SKM-1 (cell line): ENCODE measurements at regions not wholly inside any gene's neighbourhood (a gene's known extent, or its start where the extent isn't known, plus 50 kb on each side); places are given as distances from the start of the nearest gene placed in this dataset.
A peak's percentile ranks its signal among the peaks of the same experiment; 100 is the strongest.
"Not testable (repeated sequence)": the region's sequence is repeated elsewhere in the genome, so short reads cannot be mapped to it uniquely, and the experiment has no call there.

Source experiments
- DNase-seq: peaks from one replicate; lab custom pipeline; 2025; ENCODE audit not compliant: unreplicated experiment; lab: John Stamatoyannopoulos, UW

- no peak for DNase-seq
Observed at GRCh38 chr7:15057272-15057671, 154.7 kb upstream of the DGKB start.

- DNase-seq: not testable (repeated sequence)
Observed at GRCh38 chr7:15054304-15054703, 151.8 kb upstream of the DGKB start.

- no peak for DNase-seq
Observed at GRCh38 chr7:15049157-15049556, 146.6 kb upstream of the DGKB start.

GRCh38 chr7:15046861-15047260 is 144.3 kb upstream of the DGKB start:
- DNase-seq: no peak

GRCh38 chr7:15043931-15044330 is 141.4 kb upstream of the DGKB start:
- no peak for DNase-seq

GRCh38 chr7:15042285-15043065 is 139.9 kb upstream of the DGKB start:
- no peak for DNase-seq

- DNase-seq: no peak
Observed at GRCh38 chr7:15041226-15041625, 138.7 kb upstream of the DGKB start.

GRCh38 chr7:15035814-15036213 is 133.3 kb upstream of the DGKB start:
- DNase-seq: no peak

- DNase-seq: no peak
Observed at GRCh38 chr7:15033039-15033438, 130.5 kb upstream of the DGKB start.

GRCh38 chr7:15018981-15019380 is 116.4 kb upstream of the DGKB start:
- DNase-seq: no peak

- DNase-seq: no peak
Observed at GRCh38 chr7:15016766-15017165, 114.2 kb upstream of the DGKB start.

GRCh38 chr7:15016315-15016667 is 113.7 kb upstream of the DGKB start:
- DNase-seq: no peak

GRCh38 chr7:15015545-15016314 is 113.2 kb upstream of the DGKB start:
- DNase-seq: peak; percentile 46

- no peak for DNase-seq
Observed at GRCh38 chr7:15012135-15012534, 109.6 kb upstream of the DGKB start.

- no peak for DNase-seq
Observed at GRCh38 chr7:15011289-15011688, 108.7 kb upstream of the DGKB start.

GRCh38 chr7:15007507-15007906 is 105.0 kb upstream of the DGKB start:
- DNase-seq: no peak

GRCh38 chr7:15005672-15006071 is 103.1 kb upstream of the DGKB start:
- DNase-seq: no peak

- no peak for DNase-seq
Observed at GRCh38 chr7:15000157-15000556, 97.6 kb upstream of the DGKB start.

GRCh38 chr7:14999331-14999730 is 96.8 kb upstream of the DGKB start:
- DNase-seq: no peak

- DNase-seq: no peak
Observed at GRCh38 chr7:14995774-14996173, 93.2 kb upstream of the DGKB start.

GRCh38 chr7:14988941-14989340 is 86.4 kb upstream of the DGKB start:
- DNase-seq: no peak

GRCh38 chr7:14978687-14979086 is 76.1 kb upstream of the DGKB start:
- no peak for DNase-seq

GRCh38 chr7:14974688-14975087 is 72.1 kb upstream of the DGKB start:
- no peak for DNase-seq
